Sigmoid colon (tissue), 4 donors: ENCODE measurements at regions not wholly inside any gene's neighbourhood (a gene's known extent, or its start where the extent isn't known, plus 50 kb on each side); places are given as distances from the start of the nearest gene placed in this dataset.

ENCODE experiments used
- EP300 ChIP-seq, 4 donors: sonication (generic); formaldehyde crosslinking; IDR thresholded peaks; one replicate each; pipeline ENCODE4 v1.6.1; 2017; ENCODE audit warnings: antibody characterized with exemption in 4 of 4
- POLR2A ChIP-seq, 2 donors: fragments of 450-650 bp; IDR thresholded peaks; one replicate each; pipeline ENCODE4 v1.6.1; 2016; ENCODE audit warnings: antibody characterized with exemption in 2 of 2, mild to moderate bottlenecking in 2 of 2, moderate library complexity in 2 of 2
- TF ChIP-seq, protein P1 (sequence below), 4 experiments: fragments of 450-650 bp in 3 of 4; fragments of 200-600 bp in 1 of 4; IDR thresholded peaks; one replicate each; pipeline ENCODE4 v1.5.1; 2016 to 2019; ENCODE audit warnings: antibody characterized with exemption in 4 of 4, mild to moderate bottlenecking in 3 of 4, moderate library complexity in 2 of 4

DNA sequence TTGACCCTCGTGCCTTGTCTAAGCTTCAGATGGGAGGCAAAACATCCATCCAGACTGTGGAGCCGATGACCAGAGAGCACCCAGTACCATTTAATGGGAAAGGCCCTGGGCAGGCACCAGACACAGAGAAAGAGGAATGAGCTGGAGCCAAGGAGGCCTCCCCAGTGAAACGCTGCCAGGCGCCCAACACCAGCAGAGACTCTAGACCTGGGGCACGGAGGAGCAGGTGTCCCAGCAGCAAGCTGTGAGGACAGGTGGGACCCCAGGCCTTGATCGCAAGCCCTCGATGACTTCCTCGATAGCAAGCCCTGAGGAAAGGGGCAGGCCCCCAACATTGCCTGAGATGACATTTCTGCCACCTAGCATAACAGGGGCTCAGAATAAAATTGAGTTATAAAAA is 62.2 kb upstream of the SIAH1 start:
- TF ChIP-seq, protein P1, sequence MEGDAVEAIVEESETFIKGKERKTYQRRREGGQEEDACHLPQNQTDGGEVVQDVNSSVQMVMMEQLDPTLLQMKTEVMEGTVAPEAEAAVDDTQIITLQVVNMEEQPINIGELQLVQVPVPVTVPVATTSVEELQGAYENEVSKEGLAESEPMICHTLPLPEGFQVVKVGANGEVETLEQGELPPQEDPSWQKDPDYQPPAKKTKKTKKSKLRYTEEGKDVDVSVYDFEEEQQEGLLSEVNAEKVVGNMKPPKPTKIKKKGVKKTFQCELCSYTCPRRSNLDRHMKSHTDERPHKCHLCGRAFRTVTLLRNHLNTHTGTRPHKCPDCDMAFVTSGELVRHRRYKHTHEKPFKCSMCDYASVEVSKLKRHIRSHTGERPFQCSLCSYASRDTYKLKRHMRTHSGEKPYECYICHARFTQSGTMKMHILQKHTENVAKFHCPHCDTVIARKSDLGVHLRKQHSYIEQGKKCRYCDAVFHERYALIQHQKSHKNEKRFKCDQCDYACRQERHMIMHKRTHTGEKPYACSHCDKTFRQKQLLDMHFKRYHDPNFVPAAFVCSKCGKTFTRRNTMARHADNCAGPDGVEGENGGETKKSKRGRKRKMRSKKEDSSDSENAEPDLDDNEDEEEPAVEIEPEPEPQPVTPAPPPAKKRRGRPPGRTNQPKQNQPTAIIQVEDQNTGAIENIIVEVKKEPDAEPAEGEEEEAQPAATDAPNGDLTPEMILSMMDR (IDR thresholded peaks at IDR 0.05), result no peak
- TF ChIP-seq EP300 (IDR thresholded peaks at IDR 0.05) (no peak), POLR2A (IDR thresholded peaks at IDR 0.05) (no peak)
